Esophagus squamous epithelium (tissue), 4 donors: ENCODE measurements at regions not wholly inside any gene's neighbourhood (a gene's known extent, or its start where the extent isn't known, plus 50 kb on each side); places are given as distances from the start of the nearest gene placed in this dataset.

ENCODE experiments used
- CTCF ChIP-seq, 6 experiments: fragments of 450-650 bp in 4 of 6; fragments of 200-600 bp in 2 of 6; sonication (generic) in 2 of 6; IDR thresholded peaks; one replicate each; pipeline ENCODE4 v1.5.1; 2016 to 2019; ENCODE audit warnings: antibody characterized with exemption in 6 of 6, mild to moderate bottlenecking in 4 of 6, moderate library complexity in 4 of 6
- POLR2A ChIP-seq, 4 donors: fragments of 450-650 bp; IDR thresholded peaks; one replicate each; pipeline ENCODE4 v1.6.1; 2017; ENCODE audit warnings: antibody characterized with exemption in 4 of 4, mild to moderate bottlenecking in 4 of 4, moderate library complexity in 3 of 4

- TF ChIP-seq POLR2A (IDR thresholded peaks at IDR 0.05), result no peak
- TF ChIP-seq CTCF (IDR thresholded peaks at IDR 0.05), result no peak
Observed at GRCh38 chr5:10172247-10172646, 77.4 kb downstream of the ATPSCKMT start.
